ENCODE measurements at regions not wholly inside any gene's neighbourhood (a gene's known extent, or its start where the extent isn't known, plus 50 kb on each side); places are given as distances from the start of the nearest gene placed in this dataset.

DNA sequence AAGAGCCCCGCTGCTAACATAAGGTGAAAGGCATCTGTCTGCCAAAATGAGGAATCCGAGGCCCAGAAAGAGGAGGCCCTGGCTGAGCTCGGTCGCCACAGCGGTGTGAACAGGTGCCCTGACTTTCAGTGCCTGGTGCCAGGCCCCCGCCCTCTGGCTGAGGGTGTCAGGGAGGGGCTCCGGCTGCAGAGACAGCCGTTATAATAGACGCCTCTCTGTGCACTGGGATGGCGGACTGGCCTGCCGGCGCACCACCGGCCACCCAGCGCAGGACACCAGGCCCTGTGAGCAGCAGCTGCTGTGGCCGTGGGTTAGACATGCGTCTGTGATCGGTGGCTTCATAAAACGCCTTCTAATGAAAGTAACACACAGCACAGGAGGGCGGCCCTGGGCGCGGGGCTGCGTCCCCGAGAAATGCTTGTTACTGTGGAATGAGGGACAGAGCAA lies 51.4 kb upstream of the ACTRT2 start:
- no peaks in the 10 kb centered on the region for H3K36me3 Mint-ChIP-seq
- H3K27ac Mint-ChIP-seq = no peak overlapping the region
- H3K4me1 Mint-ChIP-seq = peaks cover 15 to 20% of the 10 kb centered on the region in 2 donors
- no peaks in the 10 kb centered on the region for H3K9me3 Mint-ChIP-seq
- H3K27me3 Mint-ChIP-seq (ENCODE audit: low read depth in 3 of 3) = peaks cover 0 to 6% (median 0%) of the 10 kb centered on the region in 3 donors
- no peak for DNase-seq
- no peak overlapping the region for H3K4me3 Mint-ChIP-seq

DNA sequence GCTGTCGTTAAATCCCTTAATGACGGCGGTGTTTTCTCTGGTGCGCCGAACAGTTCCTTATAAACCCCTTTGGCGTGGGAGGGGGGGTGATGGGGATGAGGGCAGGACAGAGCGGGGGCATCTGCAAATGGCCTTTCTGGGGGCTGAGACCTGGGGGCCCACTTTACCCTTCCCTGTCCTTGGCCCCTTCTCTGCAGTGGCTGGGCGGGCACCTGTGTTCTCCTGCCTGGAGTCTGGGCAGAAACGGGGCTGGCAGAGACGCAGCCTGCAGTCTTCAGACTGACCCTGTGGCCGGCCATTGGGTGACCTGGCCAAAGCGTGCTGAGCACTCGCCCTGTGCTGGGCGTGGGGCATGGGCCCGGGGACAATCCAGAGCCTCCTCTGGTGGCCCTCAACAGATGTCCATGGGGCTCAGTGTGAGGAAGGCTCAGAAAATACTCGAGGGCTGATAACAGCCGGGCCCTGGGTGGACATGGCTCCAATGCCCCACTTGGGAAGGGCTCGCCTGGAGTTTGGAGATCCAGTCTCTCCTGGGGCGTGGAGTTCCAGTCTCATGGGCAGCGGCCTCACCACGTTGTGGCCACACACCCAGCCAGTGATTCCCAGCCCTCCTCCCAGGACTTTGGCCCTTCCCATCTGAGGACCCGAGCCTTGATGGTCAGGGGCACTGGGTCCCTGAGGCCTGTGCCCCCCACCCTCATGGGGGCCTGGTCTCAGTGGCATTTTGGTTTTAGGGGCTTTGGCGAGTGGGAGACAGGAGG lies 50.8 kb upstream of the ACTRT2 start:
- Mint-ChIP-seq H3K27ac (no peak overlapping the region), H3K36me3 (no peaks in the 10 kb centered on the region), H3K9me3 (no peaks in the 10 kb centered on the region), H3K27me3 (ENCODE audit: low read depth in 3 of 3) (peaks cover 0 to 6% (median 0%) of the 10 kb centered on the region in 3 donors), H3K4me1 (peaks cover 15 to 20% of the 10 kb centered on the region in 2 donors), H3K4me3 (no peak overlapping the region)
- no peak for DNase-seq

DNA sequence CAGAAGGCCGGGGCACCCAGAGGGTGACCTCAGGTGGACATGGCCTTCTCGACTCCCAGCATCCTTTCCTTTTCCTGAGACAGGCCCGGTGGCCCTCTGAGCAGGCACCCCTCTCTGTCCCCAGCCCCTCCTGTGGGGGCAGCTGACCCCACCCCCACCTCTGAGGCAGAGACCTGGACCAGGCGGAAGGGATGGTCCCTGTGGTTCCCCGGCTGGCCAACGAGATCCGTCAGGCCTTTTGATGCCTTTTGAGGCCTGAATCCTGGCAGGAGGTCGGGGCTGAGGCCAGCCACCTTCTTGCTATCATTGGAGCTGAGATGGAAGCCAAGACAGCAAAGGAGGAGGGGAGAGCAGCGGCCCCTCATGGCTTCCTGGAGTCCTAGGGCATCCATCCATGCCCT lies 50.2 kb upstream of the ACTRT2 start:
- H3K27ac Mint-ChIP-seq = no peak overlapping the region
- no peak for DNase-seq
- H3K27me3 Mint-ChIP-seq (ENCODE audit: low read depth in 3 of 3) = peaks cover 0 to 6% (median 0%) of the 10 kb centered on the region in 3 donors
- H3K9me3 Mint-ChIP-seq = no peaks in the 10 kb centered on the region
- no peak overlapping the region for H3K4me3 Mint-ChIP-seq
- H3K36me3 Mint-ChIP-seq = no peaks in the 10 kb centered on the region
- H3K4me1 Mint-ChIP-seq = peaks cover 15 to 20% of the 10 kb centered on the region in 2 donors

All from immature natural killer cell (primary cell).